ENCODE measurements at regions not wholly inside any gene's neighbourhood (a gene's known extent, or its start where the extent isn't known, plus 50 kb on each side); places are given as distances from the start of the nearest gene placed in this dataset.

- DNase-seq (ENCODE audit: extremely low spot score, unreplicated experiment) = no peak
- Mint-ChIP-seq H3K4me1 (ENCODE audit: unreplicated experiment) (no peaks in the 10 kb centered on the region), H3K9me3 (ENCODE audit: unreplicated experiment) (peaks cover 2% of the 10 kb centered on the region), H3K27me3 (ENCODE audit: unreplicated experiment) (no peaks in the 10 kb centered on the region), H3K4me3 (ENCODE audit: unreplicated experiment) (no peak overlapping the region), H3K27ac (ENCODE audit: unreplicated experiment) (no peak overlapping the region), H3K36me3 (ENCODE audit: unreplicated experiment) (no peaks in the 10 kb centered on the region)
- TF ChIP-seq, protein P1, sequence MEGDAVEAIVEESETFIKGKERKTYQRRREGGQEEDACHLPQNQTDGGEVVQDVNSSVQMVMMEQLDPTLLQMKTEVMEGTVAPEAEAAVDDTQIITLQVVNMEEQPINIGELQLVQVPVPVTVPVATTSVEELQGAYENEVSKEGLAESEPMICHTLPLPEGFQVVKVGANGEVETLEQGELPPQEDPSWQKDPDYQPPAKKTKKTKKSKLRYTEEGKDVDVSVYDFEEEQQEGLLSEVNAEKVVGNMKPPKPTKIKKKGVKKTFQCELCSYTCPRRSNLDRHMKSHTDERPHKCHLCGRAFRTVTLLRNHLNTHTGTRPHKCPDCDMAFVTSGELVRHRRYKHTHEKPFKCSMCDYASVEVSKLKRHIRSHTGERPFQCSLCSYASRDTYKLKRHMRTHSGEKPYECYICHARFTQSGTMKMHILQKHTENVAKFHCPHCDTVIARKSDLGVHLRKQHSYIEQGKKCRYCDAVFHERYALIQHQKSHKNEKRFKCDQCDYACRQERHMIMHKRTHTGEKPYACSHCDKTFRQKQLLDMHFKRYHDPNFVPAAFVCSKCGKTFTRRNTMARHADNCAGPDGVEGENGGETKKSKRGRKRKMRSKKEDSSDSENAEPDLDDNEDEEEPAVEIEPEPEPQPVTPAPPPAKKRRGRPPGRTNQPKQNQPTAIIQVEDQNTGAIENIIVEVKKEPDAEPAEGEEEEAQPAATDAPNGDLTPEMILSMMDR (IDR thresholded peaks at IDR 0.05) = no peak
Measured at GRCh38 chr9:71403106-71403505, 281.7 kb upstream of the TRPM3 start.

- no peaks in the 10 kb centered on the region for H3K27me3 Mint-ChIP-seq (ENCODE audit: unreplicated experiment)
- H3K9me3 Mint-ChIP-seq (ENCODE audit: unreplicated experiment) = no peaks in the 10 kb centered on the region
- TF ChIP-seq, protein P1 (IDR thresholded peaks at IDR 0.05) = no peak
- DNase-seq (ENCODE audit: extremely low spot score, unreplicated experiment) = no peak
- no peak overlapping the region for H3K27ac Mint-ChIP-seq (ENCODE audit: unreplicated experiment)
- no peaks in the 10 kb centered on the region for H3K36me3 Mint-ChIP-seq (ENCODE audit: unreplicated experiment)
- H3K4me3 Mint-ChIP-seq (ENCODE audit: unreplicated experiment) = no peak overlapping the region
- H3K4me1 Mint-ChIP-seq (ENCODE audit: unreplicated experiment) = no peaks in the 10 kb centered on the region
Measured at GRCh38 chr9:71393005-71393404, 271.6 kb upstream of the TRPM3 start.

DNA sequence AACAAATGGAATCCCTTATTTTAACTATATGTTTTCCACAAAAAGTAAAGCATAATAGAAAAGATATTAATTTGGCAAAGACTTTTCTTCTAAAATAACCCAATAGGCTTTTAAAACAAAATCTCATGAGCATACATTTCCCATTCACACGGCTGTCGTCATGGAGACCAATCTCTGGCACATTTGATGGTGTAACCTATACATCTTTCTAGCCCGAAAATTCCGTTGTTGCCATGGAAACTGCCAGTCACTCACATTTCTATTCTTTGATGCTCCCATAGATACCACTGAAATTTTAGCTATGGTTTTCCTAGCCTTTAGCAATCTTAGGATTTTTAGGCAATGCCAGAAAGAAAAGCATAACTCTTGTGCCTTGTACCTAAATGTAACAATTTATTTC is 262.9 kb upstream of the TRPM3 start:
- Mint-ChIP-seq H3K9me3 (ENCODE audit: unreplicated experiment) (no peaks in the 10 kb centered on the region), H3K4me3 (ENCODE audit: unreplicated experiment) (no peak overlapping the region), H3K36me3 (ENCODE audit: unreplicated experiment) (no peaks in the 10 kb centered on the region), H3K27ac (ENCODE audit: unreplicated experiment) (no peak overlapping the region), H3K27me3 (ENCODE audit: unreplicated experiment) (no peaks in the 10 kb centered on the region), H3K4me1 (ENCODE audit: unreplicated experiment) (no peaks in the 10 kb centered on the region)
- no peak for DNase-seq (ENCODE audit: extremely low spot score, unreplicated experiment)
- TF ChIP-seq, protein P1 (IDR thresholded peaks at IDR 0.05) = no peak

GRCh38 chr9:71383308-71383940 is 262.0 kb upstream of the TRPM3 start:
- Mint-ChIP-seq H3K9me3 (ENCODE audit: unreplicated experiment) (no peaks in the 10 kb centered on the region), H3K27me3 (ENCODE audit: unreplicated experiment) (no peaks in the 10 kb centered on the region), H3K4me3 (ENCODE audit: unreplicated experiment) (no peak overlapping the region), H3K4me1 (ENCODE audit: unreplicated experiment) (no peaks in the 10 kb centered on the region), H3K27ac (ENCODE audit: unreplicated experiment) (no peak overlapping the region), H3K36me3 (ENCODE audit: unreplicated experiment) (no peaks in the 10 kb centered on the region)
- TF ChIP-seq, protein P1 (IDR thresholded peaks at IDR 0.05) = no peak
- no peak for DNase-seq (ENCODE audit: extremely low spot score, unreplicated experiment)

DNA sequence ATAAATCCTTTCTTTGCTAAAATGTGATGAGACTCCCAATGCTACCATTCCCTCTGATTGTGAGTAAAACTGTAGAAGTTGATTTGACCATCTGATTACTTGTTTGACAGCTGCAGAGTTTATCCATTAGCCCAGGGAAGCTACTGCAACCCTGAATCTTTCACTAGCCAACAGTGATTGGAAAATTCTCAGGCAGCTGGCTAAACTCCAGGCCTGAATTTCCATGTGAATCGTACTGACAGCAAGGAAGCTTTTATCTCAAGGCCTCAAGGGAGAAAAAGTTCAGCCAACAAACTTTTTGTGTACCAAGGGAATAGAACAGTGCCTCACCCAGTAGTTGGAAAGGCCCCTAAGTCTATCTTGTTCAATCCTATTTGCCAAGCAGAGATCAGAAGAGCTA is 246.7 kb upstream of the TRPM3 start:
- H3K9me3 Mint-ChIP-seq (ENCODE audit: unreplicated experiment) = no peaks in the 10 kb centered on the region
- H3K36me3 Mint-ChIP-seq (ENCODE audit: unreplicated experiment) = no peaks in the 10 kb centered on the region
- no peak overlapping the region for H3K27ac Mint-ChIP-seq (ENCODE audit: unreplicated experiment)
- H3K27me3 Mint-ChIP-seq (ENCODE audit: unreplicated experiment) = no peaks in the 10 kb centered on the region
- TF ChIP-seq, protein P1 (IDR thresholded peaks at IDR 0.05) = no peak
- no peak for DNase-seq (ENCODE audit: extremely low spot score, unreplicated experiment)
- no peak overlapping the region for H3K4me3 Mint-ChIP-seq (ENCODE audit: unreplicated experiment)
- peaks cover 2% of the 10 kb centered on the region for H3K4me1 Mint-ChIP-seq (ENCODE audit: unreplicated experiment)

All from osteocyte (in vitro differentiated cells).